Middle frontal gyrus (tissue), 1 donor: ENCODE measurements at regions not wholly inside any gene's neighbourhood (a gene's known extent, or its start where the extent isn't known, plus 50 kb on each side); places are given as distances from the start of the nearest gene placed in this dataset.

Source experiments
- DNase-seq: peaks from one replicate; pipeline ENCODE4 v3.0.0-alpha.2; 2015; ENCODE audit warnings: low spot score; ENCODE audit errors: extremely low spot score

DNA sequence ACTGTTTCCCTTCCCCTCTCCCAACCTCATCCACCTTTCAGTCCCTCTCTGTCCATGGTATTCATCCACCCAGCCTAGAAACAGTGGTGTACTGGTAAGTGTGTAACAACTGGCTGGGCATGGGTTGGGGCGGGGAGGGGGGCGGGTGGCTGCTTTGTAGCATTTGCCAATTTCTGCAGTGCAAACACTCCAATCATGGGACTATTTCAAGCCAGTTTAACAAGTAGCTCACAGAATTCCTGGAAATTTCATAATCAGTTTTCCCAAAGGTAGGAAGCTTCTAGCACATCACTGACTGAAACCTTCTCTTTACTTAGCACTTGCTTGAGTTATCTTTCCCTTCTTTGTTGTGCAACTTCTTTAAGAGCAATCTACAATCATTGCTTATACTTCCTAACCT, 100.8 kb upstream of the WASF3 start:
- no peak for DNase-seq

DNA sequence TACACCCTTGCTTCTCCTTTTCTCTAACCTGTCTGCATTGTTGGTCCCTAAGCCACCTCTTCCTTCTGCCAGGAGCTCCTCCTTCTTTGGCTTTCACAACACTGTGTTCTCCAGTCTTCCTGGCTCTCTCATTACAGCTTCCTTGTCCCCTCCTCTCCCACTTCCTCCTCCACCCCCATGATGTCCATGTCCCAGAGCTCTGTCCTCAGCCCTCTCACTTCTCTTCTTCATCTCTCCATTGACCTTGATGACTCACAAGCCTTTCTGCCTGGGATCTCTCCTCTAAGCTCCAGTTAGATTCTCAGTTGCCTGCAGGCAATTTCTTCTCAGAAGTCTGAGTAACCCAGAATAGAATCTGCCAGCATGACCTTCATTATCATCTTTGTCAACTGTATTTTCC, 100.3 kb upstream of the WASF3 start:
- DNase-seq = no peak

DNA sequence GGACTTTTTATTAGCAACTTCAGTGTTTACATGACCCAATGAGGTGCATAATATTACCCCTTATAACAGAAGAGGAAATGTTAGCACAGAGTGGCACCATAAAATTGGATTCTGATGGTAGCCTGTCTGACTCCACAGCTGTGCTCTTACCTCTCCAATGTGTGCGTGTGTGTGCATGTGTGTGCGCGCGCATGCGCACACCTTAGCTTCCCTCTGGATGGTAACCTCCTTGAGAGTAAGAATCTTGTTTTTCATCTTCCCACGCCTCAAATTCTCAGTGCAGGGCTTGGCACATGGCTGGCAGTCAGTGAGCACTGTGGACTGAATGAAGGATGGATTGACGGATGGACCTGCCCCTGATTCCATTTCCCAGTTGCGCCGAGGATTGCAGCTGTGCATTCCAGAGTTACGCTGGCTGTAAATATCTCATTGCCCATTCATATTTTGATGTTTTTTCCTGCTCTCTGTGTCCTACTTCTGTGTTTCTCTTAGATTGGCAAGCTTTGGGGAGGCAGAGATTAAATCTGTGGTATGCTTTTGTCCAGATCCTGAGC, 99.2 kb upstream of the WASF3 start:
- DNase-seq = no peak

DNA sequence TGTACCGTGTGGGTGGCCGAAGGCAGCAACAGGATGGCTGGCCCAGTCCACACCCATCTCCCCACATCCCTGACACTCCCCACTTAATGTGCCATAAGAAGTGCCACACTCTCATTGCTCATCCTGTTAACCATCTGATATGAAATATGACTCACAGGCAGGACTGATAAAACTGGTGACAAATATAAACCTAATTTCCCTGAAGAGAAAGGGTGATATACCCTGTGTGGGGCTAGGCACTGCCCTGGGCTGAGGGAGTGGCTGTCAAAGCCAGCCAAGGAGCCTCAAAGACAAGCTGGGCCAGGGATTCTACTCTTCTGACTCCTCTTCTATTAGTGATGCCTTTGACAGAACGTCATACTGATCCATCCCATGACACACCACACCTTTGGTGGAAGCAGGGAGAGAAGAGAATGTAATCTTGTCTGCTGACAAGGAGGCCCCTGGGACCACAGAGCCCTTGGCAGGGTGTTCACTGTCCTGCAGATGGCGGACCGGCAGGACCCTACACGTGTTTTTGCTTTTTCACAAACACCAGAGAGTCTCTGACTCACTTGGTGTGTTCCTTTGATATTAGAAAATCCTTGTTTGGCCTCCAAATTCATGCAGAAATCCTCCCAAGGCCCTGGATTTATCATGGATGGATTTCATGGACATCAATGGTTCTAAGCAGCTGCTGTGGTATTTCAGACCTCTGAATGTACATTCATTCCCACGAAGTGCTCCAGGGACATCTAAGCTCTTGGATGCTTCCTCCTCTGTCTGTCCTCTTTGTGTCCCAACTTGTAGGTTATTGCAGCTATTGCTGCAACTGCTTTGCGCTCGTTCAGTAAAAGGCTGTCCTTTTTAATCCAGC, 98.0 kb upstream of the WASF3 start:
- no peak for DNase-seq

DNA sequence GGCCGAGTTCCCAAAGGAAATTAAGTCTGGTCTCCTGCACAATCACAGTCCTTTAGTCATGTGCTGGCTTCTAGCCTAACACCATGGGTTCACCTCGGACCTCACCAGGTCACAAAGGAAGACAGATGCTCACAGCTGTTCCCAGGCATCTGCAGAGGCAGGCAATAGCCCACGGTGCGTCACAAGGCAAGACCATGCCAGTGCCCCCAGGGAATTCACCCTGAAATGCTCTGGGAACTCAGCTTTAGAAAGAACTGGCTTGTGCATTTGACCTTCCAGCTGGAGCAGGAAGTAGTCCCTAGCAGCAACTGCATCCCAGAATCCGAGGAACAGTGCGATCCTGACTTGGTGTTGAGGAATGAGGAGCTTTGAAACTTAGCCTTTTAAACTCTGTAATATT, 96.8 kb upstream of the WASF3 start:
- DNase-seq = no peak

DNA sequence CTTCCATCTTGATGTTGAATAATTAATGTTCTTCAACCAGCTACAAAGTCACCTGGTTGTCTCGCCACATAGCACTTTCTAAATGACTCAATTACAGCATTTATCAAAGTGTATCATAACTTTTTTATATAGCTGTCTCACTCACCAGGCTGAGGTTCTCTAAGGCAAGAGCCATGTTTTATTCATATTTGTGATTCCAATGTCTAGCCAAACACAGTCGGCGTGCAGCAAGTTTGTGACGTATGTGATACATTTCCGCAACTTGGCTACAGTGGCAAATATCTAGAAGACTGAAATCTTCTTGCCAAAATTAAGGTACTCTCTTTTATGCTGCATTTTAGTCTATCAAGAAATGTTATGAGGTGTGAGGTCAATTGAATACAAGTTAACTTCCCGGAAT, 94.2 kb upstream of the WASF3 start:
- DNase-seq = no peak

DNA sequence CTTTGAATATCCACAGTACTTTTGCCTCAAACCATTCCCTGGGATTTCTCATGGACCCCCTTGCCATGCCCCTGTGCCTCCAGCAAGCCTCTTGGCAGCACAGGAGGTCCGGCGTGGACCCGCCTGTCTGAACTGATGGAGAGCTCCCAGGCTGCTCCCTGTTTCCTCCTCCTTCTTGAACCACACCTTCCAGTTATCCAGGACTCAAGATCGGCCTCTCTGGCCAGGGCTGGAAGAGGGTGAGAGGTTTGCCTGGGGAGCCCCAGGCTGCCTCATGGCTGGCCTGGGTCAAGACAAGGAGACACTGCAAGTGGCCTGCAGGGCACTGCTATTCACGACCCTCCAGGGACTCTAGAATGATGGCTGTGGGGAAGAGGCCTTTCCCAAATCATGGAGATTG, 93.6 kb upstream of the WASF3 start:
- no peak for DNase-seq

DNA sequence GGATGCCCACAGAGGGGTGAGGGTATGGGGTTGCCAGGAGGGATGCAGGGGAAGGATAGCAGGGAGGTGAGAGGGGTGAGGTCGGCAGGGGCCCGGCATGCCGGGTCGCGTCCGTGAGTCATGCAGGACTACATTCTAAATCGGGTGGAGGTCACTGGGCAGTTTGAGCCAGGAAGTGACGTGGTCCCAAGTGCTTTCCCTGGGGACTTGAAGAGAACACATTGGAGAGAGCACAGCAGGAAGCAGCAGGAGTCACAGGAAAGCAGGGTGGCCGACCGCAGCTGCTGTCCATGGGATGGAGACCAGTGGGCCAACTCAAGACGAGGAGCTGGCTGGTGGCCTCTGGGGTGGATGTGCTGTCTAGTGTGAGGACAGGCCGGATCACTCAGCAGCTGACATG, 92.0 kb upstream of the WASF3 start:
- DNase-seq = no peak

DNA sequence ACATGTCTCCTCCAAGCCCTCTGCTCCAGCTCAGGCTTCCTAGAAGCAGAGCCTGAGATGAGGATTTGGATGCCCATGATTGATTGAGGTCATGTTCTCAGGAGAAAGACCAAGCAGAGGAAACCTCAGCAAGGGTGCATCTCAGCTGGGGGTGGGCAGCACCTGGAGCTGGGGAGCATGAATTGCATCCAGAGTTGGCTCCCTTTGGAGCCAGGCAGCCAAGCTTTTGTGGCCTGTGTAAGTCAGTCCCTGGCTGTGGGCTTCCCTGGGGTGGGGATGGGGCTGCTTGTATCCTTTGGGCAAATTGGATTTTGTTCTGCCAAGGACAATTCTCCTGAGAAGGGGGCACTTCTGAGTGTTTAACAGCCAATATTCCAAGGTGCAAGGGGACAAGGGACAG, 91.5 kb upstream of the WASF3 start:
- DNase-seq = no peak

DNA sequence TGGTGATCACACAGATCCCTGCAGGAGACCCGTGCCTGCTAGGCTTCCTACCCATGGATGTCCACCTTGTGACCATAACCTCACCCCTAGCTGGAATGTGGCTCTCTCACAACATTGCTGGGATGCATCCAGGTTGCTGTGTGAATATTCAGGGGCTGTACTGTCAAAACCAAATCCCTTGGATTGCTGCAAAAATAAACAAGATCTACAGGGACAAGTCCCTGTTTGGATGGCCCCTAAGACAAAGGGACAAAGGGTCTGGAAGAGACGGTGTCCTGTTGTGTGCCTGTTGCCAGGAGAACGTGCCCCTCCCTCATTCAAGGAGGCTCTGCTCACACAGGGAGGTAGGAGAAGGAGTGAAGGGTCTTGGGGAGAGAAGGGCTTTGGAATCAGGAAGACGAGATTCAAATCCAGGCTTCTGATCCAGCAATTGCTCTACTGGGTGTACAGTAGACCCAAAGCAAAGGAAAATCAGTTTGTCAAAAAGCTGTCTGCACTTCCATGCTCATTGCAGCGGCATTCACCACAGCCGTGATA, 89.2 kb upstream of the WASF3 start:
- no peak for DNase-seq

DNA sequence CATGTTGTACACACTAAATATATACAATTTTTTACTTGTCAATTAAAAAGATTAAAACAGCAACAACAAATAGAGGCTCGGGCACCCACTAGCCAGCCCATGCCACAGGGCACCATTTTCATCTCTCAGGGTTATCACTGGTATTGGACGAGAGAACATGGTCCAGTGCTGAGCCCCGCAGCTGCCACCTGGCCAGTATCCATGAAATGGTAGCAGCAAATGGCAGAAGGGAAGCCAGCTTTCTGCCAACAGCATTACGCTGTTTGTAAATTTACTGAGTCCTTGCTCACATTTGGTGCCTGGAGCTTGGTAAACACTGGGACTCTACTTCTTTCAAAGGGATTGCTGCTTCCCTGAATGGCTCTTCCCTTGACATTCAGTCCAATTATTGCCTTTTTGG, 87.9 kb upstream of the WASF3 start:
- no peak for DNase-seq

DNA sequence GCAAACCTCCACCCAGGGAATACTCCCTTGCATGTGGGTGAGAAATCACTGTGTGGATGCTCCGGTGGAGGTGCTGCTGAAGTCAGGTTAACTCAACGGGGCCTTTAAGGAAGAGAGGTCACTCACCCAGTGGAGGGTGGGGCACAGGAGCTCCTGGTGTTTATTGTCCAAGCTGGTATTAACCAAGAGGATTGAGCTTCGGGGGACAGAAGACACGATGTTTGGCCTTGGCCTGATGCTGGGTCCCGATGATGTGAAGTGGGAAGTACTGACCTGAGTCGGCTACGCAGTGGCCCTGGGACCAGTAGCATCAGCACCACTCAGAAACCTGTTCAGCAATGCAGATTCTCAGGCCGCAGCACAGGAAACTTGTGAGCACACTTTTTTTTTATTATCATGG, 85.7 kb upstream of the WASF3 start:
- DNase-seq = no peak

DNA sequence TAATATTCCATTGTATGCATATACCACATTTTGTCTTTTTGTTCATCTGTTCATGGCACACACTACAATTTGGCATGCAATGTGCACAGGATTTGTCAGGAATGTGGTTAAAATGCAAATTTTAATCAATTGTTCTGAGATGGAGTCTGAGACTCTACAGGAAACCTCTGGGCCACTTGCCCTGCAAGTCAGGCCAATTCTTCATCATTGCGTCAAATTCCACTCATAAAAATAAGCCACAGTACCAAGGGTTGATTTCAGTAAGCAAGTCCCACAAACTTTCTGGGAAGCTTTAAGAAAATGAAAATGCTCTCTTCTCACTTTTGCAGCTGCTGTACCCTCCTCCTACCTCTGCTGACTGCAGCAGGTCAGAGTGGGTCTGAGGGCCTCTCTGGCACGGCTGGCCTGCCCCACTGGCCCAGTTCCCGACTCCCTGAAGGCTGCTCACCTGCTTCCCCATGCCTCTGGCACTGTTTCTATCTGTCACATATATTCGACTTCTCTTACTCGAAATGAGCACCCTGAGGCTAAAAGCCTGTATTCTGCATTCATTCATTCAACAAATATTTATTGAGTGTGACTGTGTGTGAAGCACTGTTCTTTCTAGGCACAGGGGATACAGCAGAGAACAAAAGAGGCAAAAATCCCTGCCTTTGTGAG, 83.8 kb upstream of the WASF3 start:
- DNase-seq = no peak

DNA sequence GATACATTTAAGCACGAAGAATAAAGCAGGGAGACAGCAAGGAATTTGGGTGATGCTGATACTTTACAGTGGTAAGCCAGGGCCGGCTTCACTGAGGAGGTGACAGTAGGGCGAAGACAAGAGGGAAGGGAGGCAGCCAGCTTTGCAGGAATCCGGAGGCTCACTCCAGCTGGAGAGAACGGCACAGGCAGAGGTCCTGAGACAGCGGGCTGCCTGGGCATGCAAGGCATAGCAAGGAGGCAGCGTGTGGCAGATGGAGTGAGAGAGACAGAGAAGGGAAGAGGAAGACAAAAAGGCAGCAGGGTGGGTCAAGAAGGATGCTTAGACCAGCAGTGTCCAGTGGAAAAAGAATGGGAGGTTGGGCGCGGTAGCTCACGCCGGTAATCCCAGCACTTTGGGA, 83.2 kb upstream of the WASF3 start:
- DNase-seq = no peak

DNA sequence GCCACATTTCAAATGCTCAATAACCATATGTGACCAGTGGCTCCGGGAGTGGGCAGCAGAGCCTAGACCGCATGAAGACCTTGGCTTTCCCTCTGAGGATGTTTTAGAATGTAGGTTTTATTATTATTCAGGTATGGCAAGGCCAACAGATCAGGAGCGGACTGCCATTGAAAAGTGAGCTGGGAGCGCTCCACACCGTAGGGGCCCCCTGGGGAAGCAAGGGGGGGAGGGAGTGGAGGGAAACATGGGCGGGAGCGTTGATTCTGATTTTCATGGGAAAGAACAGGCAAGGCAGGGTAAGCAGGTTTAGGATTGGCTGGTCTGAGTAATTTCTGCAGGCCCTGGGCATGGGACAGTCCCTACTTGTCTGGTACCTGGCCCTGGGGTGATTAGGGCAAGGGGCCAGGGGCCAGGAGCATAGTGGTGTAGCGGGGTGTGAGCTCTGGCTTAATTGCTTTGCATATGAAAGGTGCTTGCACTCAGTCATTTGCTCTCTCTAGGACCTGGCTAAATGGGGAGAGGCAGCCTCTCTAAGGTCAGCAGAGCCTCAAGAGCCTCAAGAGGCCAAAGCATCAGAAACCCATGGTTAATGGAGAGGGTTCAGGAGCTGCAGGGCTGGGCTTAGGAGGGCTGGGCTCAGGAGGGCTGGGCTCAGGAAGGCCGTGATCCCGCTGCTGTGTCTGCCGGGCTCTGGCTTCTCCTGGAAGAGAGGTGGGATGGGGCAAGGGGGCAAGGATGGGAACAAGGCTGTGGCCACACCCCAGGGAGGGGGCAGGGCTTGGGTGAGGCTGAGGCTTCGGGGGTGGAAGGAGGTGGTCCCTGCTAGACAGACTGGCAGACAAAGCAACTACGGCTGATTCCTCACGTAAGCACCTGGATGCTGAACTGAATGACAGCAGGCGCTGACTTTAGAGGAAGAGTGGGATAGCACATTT, 82.0 kb upstream of the WASF3 start:
- DNase-seq = no peak

DNA sequence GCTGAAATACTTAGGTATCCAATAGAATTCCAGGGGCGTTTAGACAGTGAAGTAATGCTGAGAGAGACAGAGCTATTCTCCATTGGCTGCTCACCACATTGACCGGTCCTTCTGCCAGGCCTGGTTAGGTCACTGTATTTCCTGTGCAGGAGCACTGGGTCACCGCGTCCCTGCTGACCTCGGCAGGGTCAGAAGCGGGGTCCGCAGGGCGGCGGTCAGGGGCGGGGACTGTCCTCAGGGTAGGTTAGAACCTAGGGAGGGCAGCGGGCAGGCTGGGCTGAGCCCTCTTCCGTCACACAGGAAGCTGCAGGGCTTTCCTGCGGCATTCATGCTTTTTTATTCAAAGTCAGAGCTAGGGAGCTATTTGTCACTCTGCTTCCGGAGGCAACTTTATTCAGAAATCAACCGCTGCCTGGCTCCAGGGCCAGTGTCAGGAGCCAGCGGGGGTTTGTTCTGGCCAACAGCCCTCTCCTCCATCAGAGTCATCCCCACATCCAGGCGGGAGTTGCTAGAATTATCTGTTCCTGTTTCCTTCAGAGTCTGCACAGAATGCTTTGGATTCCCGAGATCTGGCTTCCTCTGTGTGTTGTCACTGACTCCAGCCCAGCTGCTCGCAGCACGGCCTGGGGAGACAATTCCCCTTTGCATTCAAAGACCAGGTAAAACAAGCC, 81.2 kb upstream of the WASF3 start:
- DNase-seq = no peak

DNA sequence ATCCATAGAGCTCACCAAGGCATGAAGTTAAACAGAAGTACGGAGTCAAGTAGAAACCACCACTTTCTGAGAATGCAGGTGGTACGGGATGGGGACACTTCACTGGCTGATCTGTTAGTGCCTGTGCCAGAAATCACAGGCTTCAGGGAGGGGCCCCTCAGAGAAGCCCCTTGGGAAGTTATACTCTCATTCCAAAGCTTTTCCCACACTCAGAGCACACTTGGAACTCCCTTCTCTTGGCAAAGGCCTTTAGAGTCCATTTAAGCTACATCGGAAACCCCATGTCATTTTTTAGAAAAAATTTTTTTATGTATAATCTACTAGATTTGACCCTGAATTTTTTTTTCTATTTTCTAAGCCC, 80.7 kb upstream of the WASF3 start:
- no peak for DNase-seq

DNA sequence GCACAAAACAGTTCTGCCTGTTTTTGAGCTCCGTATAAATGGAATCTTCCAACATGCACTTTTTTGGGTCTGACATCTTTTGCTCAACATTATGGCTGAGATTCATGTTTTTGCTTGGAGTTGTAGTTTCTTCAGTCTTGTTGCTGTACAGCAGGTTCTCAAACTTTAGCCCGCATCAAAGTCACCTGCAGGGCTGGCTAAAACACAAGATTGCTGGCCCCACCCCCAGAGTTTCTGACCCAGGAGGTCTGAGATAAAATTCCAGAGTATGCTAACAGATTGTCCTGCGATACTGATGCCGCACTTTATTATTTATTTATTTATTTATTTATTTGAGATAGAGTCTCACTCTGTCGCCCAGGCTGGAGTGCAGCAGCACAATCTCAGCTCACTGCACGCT, 79.8 kb upstream of the WASF3 start:
- no peak for DNase-seq

DNA sequence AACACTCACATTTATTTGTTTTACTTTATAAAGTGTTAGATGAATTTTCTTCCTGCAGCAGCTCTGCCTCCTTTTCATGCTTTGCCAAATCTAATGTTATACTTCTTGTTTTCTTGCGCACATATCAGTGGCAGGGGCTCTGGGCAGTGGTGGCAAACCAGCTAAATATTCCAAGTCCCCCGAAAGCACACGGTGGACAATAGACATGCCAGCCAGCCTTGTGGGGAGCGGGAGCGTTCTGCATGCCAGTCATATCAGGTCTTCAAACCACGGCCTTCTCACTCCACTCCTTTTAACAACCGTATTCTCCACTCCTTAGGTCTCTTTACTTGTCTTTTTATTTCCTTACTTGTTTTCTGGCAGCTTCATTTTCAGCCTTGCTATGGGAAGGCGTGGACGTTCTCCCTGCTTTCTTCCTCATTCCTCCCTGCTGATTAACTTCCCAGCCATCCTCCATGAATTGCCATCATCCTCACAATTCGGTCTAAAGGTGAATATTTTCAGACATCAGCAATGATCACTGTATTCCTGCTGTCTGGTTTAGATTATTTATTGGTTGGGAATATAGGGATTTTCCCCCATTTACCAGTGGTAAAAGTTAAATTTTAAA, 77.1 kb upstream of the WASF3 start:
- DNase-seq = no peak

DNA sequence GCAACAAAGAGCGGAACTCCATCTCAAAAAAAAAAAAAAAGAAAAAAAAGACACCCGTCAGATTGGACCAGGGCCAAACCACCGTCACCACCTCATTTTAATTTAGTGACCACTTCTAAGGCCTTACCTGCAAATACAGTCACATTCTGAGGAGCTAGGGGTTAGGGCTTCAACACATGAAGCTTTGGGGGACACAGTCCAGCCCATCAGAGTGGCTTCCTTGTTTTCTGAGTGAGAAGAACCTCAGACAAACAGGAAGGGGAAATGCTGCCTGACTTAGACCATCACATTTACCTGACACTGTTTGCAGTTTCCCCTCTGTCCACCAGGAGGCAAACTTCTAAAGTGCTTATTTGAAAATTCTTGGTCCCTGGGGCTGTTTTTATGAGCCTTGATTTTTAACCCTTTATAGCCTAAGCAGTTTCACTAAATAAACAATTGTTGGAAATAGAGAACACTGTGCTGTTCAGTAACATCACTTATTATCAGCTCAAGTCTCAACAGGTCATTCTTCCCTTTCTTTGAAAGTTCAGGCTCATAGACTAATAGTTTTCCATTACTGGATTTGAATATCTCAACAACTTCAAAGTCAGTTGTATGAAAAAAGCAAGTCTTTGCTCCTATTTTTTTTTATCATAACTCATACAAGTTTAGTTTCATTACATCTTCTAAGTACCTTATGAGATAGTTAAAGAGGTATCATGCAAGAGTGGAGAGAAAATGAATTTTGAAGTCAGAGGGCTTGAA, 74.9 kb upstream of the WASF3 start:
- DNase-seq = no peak
